OCI-M2 (cell line): ENCODE measurements at regions not wholly inside any gene's neighbourhood (a gene's known extent, or its start where the extent isn't known, plus 50 kb on each side); places are given as distances from the start of the nearest gene placed in this dataset.
"Not testable (repeated sequence)": the region's sequence is repeated elsewhere in the genome, so short reads cannot be mapped to it uniquely, and the experiment has no call there.

Source experiments
- DNase-seq: peaks from one replicate; lab custom pipeline; 2025; ENCODE audit not compliant: unreplicated experiment; lab: John Stamatoyannopoulos, UW

DNA sequence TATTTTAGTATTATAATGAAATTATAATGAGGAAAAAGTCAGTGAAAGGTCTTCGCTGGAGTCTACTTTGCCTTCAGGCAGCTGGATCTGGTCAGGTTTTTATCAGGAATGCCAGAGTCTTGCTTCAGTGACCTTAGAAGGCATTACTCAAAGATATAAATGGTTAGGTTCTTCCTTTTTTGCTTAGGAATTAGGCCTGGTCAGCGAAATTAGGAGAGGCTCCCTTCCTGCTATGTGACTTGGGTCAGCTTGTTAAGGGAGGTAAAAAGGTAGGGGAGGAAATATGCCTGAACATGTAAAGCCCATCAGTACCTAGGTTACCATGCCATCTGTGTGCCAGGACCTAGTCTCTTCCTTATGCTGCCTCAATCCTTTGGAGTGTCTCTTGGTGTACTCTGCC lies 115.1 kb downstream of the OTOR start:
- no peak for DNase-seq

DNA sequence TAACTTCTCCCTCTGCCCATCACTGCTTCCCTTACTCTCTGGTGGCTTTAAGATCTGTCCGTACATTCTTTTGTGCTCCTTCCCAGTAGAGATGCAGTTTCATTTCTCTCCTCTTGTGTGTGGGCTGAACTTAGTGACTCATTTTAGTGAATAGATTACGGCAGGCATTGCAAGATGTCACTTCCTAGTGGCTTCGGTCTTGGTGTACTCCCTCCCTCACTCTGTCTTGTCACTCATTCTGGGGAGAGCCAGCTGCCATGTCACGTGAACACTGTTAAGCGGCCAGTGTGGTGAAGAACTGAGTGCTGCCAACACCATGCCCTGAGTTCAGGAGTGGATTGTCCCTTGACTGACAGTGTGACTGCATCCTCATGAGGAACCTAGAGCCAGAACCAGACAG lies 115.9 kb downstream of the OTOR start:
- no peak for DNase-seq

DNA sequence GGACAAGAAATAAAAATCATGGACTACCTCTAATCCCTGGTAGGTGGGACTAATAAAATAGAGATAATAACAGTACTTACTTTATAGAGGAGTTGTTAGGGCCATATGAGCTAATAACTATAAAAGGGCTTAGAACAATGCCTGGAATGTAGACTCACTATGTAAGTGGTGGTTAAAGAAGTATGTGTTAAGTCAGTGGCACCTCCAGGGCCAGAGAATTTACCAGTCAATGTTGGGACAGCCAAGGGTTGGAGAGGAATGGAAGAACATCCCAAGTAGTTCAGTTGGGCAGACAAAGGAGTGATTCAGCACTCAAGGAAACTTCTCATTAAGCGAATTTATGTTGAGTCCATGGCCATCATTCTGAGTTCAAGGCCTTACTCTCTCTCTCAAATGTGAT lies 116.8 kb downstream of the OTOR start:
- no peak for DNase-seq

DNA sequence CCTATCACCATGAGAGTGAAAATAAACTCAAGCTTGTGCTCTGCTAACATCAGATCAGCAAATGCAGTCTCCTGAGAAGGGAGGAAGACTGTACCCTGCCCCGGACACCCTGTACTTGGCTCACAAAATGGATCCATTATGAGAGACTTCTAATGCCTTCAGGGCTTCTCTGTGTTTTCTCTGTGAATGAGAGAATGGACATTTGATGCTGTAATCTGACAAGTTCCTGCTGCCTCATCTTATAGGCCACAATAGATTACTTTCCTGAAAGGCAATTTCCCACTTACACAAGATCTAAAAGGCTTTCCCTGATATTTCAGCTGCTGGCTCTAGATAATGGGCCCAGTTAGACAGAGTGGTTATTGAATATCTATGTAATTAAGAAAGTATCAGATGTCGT lies 117.2 kb downstream of the OTOR start:
- DNase-seq = no peak

DNA sequence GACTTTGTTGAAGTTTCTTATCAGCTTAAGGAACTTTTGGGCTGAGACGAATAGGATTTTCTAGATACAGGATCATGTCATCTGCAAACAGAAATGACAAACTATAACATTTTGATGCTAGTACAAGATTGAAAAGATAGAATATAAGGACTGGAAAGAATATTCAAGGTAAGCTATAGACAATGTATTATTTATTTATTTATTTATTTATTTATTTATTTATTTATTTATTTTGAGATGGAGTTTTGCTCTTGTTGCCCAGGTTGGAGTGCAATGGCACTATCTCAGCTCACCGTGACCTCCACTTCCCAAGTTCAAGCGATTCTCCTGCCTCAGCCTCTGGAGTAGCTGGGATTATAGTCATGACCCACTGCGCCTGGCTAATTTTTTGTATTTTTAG lies 125.0 kb downstream of the OTOR start:
- DNase-seq = not testable (repeated sequence)

DNA sequence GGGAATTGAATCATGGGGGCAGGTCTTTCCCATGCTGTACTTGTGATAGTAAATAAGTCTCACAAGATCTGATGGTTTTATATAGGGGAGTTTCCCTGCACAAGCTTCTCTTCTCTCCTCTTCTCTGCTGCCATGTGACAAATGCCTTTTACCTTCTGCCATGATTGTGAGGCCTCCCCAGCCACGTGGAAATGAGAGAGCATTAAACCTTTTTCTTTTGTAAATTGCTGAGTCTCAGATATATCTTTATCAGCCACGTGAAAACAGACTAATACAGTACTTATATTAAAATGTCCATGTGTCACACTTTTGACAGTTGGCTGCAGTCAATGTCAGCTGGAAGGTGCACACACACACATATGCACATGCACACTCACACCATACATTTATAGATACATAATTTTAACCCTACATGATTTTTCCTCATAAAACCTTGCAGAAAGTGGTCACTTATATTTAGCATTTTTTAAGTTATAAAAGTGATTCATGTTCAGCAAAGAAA lies 128.9 kb downstream of the OTOR start:
- no peak for DNase-seq

DNA sequence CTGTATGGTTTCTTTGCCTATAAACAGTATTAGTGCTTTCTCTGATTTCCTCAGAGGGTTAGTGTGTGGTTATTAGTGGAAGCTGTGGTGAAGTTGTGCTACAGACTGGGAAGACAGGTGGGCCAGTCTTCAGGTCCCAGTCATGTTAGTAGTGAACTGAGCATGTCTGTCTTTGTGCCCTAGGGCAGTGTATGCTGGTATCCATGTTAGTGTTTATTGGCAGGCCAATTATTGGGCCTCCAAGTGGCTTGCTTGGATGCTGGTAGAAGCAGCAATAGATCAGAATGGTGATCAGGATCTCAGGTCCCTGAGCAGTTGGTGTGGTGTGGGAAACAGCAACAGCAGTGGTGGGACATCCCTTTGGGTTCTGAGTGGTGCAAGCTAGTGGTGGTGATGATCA lies 137.6 kb downstream of the OTOR start:
- DNase-seq = no peak

DNA sequence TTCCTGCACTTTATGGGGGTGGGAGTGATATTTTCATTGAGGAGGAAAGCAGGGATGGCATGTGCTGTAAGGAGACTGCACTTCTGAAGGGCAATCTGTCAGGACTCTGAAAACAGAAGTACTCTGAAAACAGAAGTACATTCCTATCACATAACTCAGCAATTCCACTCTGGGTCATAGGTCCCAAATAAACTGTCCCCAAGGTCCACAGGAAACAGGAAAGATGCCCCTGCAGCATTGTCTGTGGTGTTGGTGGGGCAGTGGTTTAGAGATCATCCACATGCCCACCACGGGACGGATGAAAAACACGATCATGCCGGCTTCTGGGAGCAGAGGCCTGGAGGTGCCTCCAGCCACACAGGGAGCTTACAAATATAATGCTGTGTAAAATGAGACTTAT lies 150.3 kb downstream of the OTOR start:
- no peak for DNase-seq

DNA sequence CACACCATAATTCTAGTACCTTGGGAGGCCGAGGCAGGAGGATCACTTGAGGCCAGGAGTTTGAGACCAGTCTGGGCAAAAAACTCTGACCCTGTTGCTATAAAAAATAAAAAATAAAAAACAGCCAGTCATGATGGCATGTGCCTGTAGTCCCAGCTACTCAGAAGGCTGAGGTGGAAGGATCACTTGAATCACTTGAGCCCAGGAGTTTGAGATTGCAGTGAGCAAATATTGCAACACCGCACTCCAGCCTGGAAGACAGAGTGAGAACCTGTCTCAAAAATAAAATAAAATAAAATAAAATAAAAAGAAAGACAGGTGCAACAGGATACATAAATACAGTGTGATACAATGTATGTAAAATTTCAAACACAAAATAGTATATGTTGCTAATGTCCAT lies 154.5 kb downstream of the OTOR start:
- no peak for DNase-seq

DNA sequence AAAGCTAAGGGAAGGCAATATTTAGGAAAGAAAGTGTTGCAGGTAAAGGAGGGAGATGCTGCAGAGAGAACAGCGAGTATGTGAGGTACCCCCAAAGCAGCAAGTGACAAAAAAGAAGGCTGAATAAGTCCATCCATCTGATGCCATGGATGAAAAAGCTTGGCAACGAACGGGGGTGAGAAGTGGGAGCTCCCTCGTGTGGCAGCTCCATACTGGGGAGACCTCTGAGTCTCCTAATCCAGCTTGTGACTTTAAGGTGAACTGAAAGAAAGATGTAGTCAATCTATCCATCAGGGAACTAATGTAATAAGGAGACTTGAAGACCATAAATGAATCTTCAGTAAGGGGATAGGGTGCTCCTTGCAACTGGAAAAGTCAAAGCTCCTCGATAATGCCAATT lies 156.6 kb downstream of the OTOR start:
- no peak for DNase-seq

DNA sequence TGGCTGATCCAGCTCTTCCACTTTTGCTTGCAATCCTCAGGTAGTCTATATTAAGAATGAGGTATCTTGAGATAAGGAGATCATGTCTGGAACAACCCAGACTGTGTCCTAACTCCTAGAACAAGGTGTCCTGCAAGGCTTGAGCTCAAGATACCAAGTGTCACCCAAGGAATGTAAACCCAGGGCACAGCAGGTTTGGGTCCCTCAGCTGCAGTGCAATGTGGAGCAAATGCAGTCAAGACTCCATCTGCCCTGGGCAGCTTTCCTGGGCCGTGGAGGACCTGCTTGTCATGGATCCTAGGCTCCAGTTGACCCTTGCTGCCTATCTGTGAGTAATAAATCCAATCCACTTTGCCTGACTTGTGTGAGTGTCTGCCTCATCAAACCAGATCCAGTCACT lies 166.1 kb downstream of the OTOR start:
- DNase-seq = no peak

DNA sequence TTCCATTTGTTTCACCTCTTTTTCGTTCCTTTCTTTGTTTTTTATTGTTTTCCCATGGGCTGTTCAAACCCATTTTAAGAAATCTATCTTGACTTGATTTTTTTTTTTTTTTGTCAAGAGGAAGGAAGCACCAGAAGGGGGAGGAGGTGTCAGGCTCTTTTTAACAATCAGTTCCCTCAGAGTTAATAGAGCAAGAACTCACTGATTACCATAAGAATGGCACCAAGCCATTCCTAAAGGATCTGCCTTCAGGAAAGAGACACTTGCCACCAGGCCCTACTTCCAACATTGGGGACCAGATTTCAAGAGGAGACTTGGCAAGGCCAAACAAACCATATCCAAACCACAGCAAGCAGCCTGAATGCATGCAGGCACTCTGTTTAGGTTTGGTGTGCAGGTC lies 168.0 kb downstream of the OTOR start:
- no peak for DNase-seq

DNA sequence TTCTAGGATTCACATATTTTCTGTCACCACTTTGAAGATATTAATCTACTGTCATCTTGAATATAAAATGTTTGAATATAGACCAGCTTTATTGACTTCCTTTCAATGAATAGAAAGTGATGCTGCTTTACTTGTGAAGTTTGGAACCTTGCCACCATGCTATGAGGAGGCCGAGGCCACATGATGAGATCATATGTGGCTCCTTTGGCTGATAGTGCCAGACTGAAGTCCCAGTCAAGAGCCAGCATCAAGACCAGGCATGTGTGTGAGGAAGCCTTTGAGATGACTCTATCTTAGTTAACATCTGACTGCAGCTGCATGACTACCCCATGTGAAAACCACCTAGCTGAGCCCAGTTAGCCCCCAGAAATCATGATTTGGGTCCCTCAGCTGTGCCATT lies 169.5 kb downstream of the OTOR start:
- DNase-seq = no peak

DNA sequence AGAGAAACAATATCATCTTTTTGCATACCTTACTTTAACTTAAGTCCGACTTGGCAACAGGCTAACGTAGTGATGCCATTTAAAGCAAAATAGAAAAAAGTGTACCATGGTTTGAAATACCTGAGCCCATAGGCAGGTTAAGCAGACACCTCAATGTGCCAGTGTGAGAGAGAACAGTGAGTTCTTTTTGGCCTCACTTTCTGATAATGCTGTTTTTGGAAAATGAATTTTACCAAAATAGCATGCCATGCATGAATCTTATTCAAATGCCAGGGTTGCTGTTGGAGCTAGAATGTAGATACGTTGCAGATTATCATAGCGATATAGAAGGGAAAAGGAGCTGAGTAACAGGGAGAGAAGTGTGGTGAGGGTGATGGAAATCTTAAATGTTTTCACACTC lies 170.2 kb downstream of the OTOR start:
- no peak for DNase-seq

DNA sequence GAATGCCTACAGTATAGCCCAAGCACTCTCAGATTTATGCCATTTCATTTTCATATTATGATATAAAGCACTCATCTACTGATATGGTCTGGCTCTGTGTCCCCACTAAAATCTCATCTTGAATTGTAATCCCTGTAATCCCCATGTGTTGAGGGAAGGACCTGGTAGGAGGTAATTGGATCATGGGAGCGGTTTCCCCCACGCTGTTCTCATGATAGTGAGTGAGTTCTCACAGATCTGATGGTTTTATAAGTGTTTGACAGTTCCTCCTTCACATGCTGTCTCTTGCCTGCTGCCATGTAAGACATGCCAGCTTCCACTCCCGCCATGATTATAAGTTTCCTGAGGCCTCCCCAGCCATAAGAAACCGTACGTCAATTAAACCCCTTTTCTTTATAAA lies 171.7 kb downstream of the OTOR start:
- no peak for DNase-seq

DNA sequence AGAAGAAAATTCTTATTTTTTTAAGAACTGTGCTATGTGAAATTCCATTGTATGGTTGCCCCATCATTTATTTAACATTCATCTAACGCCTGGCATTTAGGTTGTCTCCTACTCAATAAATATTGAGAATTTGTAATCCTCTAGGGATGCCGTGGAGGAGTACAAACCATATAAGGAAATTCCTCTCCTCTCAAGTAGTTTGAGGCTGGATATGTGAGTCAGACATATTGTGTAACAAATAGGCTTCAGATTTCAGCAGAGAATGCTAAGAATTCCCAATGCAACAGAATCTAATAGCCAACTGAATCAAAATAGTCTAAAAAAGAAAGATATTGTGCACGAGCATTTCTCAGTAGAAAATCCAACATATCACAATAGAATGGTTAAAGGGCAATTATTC lies 174.7 kb downstream of the OTOR start:
- no peak for DNase-seq

DNA sequence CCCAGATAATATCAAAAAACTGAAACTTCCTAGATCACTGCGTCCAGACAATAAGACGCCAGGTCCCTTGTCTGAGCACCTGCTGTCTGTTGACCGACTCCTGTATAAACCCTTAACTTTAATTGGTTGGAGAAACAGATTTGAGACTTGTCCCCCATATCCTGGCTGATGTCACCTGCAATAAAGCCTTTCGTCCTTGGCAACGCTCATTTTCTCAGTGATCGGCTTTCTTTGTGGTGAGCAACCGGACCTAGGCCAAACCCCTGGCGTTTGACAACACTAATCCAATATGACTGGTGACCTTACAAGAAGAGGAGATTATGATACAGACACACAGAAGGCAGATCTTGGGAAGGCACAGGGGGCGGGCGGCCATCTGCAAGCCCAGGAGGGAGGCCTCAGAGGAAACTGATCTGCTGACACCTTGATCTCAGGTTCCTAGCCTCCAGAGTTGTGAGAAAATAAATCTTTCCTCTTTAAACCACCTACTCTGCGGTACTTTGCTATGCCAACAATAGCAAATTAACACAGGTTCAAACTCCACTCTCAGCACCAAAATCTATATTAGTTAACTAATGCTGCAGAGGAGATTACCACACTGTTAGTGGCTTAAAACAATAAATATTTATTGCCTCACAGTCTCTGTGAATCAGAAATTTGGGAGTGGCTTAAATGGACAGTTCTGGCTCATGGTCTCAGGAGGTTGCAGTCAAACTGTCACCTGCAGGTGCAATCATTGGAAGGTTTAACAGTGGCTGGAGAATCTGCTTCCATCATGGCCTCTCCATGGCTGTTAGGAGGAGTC lies 178.7 kb downstream of the OTOR start:
- DNase-seq = no peak

DNA sequence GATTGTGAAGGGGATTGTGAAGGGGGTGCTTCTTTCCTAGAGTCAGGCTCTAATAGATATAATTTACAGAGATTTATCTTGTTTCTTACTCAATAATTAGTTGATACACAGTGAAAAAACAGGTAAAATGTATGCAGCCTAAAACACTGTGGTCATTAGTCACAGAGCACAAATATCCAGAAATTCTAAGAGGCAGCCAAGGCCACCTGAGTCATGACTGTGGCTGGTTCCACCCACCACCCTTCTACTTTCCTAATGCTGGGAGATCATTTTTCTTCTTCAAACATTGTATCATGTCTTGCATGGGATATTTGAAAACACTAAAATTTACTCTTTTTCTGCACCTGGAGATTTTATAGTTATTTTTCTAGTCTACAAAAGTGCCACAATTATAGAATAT lies 181.6 kb downstream of the OTOR start:
- no peak for DNase-seq

DNA sequence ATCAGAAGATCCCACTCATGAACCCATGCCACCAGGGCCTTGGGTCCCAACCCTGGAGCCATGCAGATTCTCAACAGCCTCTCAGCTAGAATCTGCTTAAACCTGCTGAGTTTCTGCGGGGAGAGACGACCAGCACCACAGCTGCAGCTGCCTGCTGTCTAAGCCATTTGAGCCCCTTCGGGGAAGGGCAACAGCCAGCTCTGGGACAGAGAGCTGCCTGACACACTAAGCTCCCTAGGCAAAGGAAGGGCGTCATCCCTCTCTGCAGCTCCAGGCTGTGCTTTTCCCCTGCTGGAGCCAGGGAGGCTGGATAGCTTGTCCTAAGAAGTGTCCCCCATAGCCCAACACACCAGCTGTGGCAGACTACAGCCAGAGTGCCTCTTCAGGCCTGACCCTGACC lies 182.5 kb downstream of the OTOR start:
- no peak for DNase-seq

DNA sequence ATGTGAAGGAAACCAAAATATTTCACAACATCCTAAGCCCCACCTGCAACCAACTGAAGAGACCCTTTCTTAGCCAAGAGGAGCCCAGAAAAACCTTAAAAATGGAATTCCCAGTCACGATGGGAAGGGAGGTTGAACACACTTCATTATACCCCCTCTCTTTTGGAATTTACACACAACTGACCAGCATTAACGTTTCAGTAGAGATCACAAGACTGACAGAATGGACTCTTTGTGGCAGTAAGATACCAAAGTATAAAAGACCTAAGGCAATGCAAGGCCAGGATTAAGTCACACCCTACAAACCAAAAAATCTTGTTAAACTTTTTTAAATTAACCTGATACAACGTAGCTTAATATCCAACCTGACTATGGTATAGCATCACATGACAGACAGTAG lies 190.9 kb downstream of the OTOR start:
- no peak for DNase-seq

DNA sequence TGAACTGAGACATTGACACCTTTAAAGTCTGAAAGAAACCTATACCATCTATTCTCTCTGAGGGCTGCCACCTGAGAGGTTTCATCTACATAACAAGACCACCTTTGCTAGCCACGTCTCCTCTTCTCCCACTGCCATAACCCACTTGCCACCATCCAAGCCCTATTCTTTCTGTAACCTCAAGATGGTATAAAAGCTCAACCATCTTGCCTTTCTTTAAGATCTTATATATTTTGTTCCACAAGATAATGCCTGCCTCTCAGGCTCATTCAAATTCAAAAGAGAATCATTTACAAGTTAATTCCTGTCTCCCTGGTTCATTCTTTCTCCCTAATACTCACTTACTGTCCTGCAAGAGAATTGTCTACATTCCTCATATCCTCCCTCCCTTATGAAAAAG lies 192.5 kb downstream of the OTOR start:
- DNase-seq = no peak

DNA sequence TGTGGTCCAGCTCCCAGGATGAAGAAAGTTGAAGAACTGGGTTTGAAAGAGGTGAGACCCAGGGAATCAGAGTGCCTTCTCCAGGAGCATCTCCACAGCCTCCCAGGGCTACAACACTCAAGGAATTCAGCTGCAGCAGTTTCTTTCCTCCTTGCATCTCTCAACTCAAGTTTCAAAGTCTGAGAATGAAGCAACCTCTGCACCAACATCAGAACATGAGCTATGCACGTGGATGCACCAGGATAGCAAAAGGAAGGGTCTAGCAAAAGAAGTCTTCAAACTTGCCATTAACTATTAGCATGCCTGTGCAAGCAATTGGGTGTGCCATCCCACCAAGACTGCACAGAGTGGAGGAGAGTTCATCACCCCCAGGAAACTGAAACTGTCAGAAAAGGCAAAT lies 193.9 kb downstream of the OTOR start:
- no peak for DNase-seq

DNA sequence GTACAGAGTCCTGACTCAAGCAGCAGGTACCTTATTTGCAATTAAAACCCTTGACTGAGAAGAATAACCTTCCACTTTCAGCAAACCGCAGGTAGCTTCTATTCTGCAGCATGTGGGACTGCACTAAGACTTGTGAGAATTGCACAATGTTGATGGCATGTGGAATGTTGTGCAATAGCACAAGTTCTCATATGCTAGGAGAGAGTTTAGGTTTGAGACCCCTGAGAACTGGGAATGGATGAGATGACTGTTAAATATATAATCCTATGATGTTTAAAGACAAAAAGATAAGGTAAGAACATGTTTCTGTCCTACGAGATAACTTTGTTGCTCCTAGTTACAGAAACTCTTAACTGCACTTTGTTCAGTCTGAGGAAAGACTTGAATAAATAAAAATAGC lies 194.6 kb downstream of the OTOR start:
- DNase-seq = no peak
